GM13977 (cell line): ENCODE measurements at regions not wholly inside any gene's neighbourhood (a gene's known extent, or its start where the extent isn't known, plus 50 kb on each side); places are given as distances from the start of the nearest gene placed in this dataset.

ENCODE experiments used
- DNase-seq: peaks from one replicate; pipeline ENCODE4 v3.0.0; 2012; ENCODE audit warnings: low spot score
- CTCF ChIP-seq: IDR thresholded peaks from 2 replicates; pipeline ENCODE4 v1.5.1; 2012; ENCODE audit warnings: mild to moderate bottlenecking, control low read depth; ENCODE audit not compliant: insufficient read depth; ENCODE audit errors: extremely low read depth, missing control alignments
- in situ Hi-C: fragments of 300-500 bp; cut with MboI; formaldehyde crosslinking; loops from one replicate; pipeline ENCODE4 v1.12.0; 2022; ENCODE audit warnings: low sequenced_read_pairs, low pct_unique_long_range_greater_than_20kb, mixed read lengths, inconsistent platforms; ENCODE audit not compliant: unreplicated experiment

DNA sequence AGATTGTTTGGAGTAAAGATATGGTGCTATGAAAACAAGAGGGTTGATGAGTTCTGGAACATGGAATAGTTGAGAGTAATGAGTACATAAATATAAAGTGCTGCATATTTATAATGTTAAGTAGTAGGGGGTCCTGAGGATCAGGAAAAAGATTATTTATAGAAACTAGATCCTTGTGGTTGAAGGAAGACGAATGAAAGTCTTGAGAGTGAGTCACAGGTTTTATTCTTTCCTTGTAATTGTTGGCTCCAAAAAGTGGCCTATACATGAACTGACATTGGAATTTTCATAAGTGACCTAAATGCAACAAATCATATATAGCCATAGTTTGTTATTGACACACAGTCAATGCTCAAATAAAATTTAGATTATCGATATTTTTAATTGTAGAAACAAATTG is 440.4 kb upstream of the PRICKLE1 start:
- in situ Hi-C loops, result no loop called here
- no peak for DNase-seq
- no peak for TF ChIP-seq CTCF

GRCh38 chr12:43028826-43029225 is 439.3 kb upstream of the PRICKLE1 start:
- DNase-seq, result no peak
- no peak for TF ChIP-seq CTCF
- in situ Hi-C loops, result no loop called here

DNA sequence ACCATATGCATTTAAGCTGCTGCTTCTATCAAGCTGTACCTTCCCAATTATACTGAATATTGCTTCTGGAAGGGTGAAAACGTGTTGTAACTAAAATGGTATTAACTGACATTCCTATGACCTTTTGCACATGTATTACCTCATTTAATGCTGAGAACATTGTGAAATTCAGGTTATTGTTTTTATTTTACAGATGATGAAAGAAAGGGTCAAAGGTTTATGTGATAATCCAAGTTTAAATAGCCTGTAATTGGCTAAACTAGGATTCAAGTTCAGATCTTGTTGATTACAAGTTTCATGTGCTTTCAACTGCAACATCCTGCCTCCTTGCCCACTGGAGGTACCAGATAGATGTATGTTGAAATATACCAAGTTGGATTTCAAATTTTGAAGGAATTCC is 433.3 kb upstream of the PRICKLE1 start:
- TF ChIP-seq CTCF, result no peak
- no peak for DNase-seq
- in situ Hi-C loops, result no loop called here

DNA sequence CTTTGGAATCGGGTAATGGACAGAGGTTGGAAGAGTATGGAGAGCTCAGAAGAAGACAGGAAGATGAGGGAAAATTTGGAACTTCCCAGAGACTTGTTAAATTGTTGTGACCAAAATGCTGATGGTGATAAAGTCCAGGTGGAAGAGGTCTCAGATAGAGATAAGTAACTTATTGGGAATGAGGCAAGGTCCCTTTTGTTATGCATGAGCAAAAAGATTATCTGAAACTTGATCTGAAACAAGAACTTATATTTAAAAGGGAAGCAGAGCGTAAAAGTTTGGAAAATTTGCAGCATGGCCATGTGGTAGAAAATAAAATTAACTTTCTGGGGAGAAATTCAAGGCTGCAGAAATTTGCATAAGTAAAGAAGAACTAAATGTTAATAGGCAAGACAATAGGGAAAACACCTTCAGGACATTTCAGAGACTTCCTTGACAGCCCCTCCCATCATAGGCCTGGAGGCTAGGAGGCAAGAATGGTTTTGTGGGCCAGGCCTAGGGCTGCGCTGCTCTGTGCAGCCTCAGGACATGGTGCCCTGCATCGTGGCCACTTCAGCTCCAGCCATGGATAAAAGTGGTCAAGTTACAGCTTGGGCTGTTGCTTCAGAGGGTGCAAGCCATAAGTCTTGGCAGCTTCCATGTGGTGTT is 425.7 kb upstream of the PRICKLE1 start:
- TF ChIP-seq CTCF, result no peak
- in situ Hi-C loops, result no loop called here
- DNase-seq, result no peak

DNA sequence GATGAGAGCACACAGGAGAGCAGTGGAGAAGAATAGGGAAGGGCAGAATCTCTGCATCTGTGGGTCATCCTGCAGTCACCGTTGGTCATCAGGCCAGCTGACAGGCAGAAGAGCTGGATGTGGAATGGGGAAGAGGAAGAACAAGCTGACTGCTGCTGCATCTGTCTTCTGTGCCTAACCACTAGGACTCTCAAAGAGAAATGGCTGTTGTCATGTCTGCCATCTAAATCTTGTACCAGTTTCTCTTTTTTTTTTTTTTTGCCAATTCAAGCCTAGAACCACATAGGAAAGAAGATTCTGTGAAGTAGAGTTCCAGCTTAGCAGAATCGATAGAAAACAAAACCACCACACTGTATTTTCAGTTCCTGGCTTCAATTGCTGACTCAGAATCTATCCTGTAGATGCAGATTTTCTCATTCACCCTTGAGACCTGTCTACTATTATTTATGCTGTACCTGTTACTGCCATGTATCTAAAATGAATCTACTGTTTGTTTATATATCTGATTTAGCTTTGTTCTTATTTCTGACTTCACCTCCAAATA is 421.9 kb upstream of the PRICKLE1 start:
- TF ChIP-seq CTCF, result no peak
- in situ Hi-C loops, result no loop called here
- peak; percentile 4 for DNase-seq

DNA sequence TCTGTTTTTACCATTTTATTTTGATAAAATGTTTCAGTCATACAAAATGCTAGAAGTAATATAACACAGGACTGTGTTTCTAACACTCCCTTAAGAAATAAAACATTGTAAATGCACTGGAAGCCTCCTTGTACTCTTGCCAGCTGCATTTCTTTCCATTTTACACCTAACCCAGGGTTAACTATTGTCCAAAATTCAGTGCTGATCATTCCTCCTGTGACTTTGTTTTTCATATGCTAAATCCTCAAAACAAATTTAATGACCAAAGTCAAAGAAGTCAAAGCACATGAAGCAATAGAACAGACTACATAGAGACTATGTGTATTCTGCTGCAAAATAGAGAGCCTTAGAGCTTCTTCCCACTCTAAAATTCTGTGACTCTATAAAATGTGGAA is 420.3 kb upstream of the PRICKLE1 start:
- DNase-seq, result no peak
- in situ Hi-C loops, result no loop called here
- no peak for TF ChIP-seq CTCF
